Hepatic stellate cell (primary cell): ENCODE measurements at regions not wholly inside any gene's neighbourhood (a gene's known extent, or its start where the extent isn't known, plus 50 kb on each side); places are given as distances from the start of the nearest gene placed in this dataset.

Experiments used
- DNase-seq: peaks from one replicate; pipeline ENCODE4 v3.0.0; 2011; ENCODE audit warnings: low spot score

DNA sequence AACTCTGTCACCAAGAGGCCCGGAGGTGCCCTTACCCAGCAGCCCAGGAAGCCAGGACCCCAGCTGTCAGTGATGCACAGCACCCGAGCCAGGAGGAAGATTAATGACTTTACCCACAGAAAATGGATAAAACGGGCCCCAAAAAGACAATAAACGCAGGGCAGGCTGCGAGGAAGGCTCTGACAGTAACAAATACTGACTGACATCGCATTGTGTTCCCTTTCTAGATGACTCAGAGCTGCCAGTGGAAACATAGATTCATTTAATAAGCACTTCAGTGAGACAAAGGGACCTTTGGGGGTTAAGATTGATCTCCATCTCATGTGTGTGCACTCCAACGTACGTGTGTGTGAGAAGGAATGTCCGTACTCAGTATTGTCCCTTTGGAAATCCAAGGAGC, 225.3 kb upstream of the PPP2R3A start:
- DNase-seq: no peak

DNA sequence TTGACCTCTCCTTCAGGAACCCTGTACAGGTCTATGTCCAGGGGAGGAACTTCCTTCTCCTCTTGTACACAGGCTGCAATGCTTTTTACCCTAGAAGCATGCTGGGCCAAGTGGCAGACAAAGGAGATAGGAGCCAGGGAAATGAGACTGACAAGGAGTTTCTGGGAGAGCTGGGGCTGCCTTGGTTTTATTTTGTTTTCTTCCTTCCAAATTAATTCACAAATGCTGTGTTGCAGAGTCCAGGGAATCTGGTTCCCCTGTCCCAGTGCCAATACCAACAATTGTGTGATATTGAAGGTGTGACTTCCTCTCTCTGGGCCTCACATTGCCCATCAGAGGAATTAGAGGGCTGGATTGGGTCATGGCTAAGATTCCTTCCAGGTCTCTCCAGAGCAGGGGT, 224.8 kb upstream of the PPP2R3A start:
- DNase-seq: no peak

DNA sequence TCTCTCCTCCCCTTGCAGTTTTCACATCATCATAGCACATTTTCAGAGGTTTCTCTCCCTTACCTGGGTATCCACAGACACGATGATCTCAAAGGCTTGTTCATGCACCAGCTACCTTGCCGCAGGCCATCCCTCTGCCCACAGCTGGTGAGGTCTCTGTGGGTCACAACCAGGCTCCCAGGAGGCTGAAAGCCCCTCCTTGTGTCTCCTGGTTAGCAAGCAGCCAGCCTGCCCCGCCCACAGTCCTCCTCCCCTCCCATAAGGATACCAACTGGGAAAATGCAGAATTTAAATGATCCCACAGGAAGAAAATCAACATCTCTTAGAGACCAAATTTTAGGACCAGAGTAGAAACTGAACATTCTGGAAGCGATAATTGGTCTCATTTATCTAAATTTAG, 213.5 kb upstream of the PPP2R3A start:
- DNase-seq: no peak

DNA sequence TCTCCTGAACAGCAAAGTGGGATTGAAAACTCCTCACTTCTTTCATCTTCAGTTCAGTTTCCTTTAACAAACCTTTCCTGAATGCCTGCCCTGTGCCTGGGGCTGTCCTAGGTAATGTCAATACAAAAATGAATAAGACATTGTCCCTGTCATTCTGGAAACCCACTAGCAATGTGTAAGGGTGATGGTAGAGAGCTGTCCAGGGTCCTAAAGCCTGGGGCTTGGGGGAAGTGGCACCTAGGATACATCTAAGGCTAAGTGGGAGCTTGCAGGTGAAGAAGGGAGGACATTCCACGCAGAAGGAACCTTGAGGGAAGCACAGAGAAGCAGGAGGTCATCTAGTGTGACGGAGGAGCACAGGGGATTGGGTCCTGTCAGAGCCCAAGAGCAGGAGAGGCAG, 212.7 kb upstream of the PPP2R3A start:
- DNase-seq: no peak

DNA sequence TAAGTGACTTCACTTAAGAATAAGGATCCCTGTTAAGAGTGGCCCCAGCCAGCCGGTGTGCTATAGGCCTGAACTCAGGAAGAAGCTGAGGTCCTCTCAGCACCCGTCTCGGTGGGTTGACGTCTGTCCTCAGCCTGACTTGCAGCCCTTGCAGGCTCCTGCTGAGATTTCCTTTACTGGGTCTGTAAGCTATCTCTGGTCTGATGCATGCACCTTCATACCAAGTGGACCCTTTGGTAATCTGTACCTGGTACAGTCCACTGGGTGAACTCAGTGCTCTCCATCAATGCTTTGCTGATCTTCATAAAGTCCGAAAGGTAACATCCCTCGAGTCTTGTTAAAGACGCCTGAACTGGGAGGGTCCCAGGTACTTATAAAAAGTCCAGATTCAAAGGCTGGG, 212.0 kb upstream of the PPP2R3A start:
- no peak for DNase-seq

DNA sequence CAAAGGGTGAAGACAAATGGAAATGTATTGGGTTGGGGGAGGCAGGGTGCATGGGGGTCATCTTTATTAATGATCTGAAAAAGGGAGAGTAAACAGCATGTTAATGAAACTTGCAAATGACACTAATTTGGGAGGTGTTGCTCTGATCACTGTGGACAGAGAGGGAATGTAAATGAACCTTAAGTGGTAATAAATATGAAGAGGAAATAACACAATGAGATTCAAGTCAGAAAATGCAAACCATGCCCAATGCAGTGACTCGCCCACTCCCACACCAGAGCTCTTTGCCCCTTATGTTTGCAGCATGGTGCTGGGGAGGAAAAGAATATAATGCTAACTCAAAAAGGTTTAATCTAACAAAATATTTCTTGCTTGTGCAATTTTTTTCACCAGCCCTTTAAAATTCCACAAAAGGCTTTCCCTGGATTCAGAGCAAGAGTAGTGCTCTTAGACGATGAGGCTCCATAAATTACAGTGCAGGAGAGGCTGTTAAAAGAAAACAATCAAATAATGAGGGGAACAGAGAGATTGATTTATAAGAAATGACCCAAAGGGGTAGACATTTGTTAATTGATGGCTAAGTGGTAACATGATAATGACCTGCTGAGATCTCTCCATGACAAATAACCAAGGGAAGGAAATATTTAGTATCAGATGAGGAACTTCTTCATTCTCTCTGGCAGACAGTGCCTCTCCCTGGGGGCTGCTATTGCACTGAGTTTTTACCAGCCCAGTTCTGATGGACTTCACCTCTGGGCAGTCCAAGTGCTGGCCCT, 210.0 kb upstream of the PPP2R3A start:
- no peak for DNase-seq

DNA sequence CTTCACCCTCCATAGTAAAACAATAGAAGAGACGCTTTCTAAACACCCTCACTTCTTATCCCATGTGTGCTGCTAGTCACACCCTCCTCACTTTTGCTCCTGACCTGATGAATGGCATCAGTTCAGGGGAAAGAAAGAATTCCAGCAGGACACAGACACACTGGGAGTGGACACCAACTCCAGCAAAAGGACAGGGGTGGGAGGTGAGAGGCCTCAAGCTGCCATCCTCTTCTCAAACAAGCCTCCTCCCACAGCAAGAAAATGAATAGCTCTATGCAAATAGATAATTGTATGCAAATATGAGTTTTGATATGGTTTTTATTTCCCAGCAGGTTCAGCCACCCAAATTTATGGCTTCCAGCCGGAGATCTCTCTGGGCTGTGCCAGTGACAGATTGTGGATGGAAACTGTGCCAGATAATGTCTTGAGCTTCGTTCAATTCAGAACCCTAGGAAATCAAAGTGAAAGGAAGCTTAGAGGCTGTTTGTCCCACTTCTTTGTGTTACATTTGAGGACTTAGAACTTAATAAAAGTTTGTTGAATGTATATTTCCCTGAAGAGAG, 209.3 kb upstream of the PPP2R3A start:
- no peak for DNase-seq

DNA sequence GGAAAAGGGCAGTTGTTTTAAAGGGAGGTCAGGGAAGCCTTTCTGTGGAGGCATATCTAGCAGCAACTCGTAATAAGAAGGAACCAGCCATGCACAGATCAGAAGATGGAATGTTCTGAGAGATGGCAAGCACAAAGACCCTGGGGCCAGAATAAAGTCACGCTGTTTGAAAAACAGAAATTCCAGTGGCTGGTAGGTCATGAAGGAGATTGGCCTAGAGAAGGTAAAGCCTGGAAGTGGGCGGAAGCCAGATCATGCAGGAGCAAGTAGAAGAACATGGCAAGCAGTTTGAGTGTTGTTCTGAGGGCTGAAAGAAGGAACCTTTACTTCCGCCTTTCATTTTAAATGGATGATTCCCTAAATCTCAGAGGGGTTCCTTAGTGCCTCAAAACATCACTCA, 208.1 kb upstream of the PPP2R3A start:
- DNase-seq: no peak

DNA sequence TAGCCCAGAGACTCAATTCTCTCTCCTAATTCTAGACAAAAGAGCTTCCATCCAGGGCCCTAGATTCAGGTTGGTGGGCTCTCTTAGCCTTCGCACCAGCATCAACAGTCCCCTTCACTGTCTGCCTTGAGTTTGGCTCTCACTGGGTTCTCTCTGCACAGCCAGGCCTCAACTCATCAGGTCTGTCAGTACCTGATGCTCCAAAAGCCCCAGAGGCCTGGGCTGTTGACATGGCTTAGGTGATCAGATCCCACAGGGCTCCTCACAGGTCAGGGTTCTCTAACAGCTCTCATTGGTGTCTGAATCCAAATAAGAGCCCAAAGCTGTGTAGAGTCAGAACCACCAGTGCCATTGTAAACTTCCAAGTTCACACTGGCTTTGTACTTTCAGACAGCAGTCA, 206.6 kb upstream of the PPP2R3A start:
- no peak for DNase-seq

DNA sequence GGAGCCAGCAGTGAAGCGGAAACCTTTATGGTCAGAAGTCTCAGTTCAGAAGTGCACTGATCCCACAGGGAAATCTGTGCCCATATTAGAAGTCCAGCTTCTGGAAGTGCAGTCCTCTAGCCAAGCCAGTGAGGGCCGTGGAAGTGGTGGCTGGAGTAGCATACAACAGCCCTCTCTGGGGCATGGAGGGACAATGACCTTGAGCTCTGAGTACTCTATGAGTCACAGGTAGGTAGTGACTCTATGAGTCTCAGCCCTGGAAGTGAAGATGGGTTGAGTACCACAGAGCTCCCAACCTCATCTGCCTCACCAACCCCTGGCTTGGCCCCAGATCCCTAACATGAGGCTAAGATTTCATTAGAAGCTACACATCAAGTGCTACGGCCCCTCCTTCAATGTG, 205.9 kb upstream of the PPP2R3A start:
- no peak for DNase-seq

DNA sequence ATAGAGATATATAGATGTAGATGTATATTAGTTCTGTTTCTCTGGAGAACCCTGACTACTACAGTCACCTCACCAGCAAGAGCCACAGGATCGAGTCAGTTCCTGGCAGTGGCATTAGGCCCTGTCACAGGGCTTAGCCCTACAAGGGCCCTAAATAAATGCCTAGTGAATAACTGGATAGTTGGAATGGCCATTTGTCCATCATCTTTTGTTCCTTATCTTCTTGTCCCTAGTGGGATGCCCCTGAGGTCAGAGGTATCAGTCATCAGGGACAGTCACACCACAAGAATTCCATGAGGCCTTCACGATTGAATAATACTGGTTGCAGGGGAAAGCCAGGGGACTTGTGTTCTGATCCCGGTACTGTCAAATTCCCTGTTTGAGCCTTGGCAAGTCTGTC, 204.9 kb upstream of the PPP2R3A start:
- no peak for DNase-seq

DNA sequence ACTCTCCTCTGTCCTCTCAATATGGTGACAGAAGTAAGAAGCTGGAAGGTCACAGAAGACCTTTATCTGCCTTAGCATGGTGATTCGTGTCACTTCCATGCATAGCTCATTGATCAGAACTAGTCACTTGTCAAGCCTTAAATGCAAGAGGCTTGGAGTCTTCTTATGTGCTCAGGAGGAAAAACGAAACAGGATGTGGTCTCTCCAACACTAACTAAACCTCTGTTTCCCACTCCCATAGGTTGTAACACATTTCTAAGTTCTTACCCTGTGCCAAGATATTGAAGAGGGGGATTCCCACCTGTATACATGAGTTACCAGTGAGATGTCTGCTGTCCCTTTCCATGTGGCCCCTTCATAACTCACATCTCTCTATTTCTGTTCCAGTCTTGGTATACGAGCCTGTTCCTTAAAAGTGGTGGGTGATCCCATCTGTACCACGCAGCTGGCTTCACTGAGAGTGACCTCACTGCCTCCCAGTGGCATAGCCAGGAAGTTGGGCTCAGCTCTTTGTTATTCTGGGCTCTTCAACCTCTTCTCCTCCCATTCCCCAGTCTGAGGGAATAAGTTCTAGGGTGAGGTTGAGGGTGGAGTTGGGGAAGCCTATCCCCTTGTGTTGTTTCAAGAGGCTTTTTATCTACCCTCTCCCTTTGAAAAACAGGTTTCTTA, 203.2 kb upstream of the PPP2R3A start:
- DNase-seq: no peak

DNA sequence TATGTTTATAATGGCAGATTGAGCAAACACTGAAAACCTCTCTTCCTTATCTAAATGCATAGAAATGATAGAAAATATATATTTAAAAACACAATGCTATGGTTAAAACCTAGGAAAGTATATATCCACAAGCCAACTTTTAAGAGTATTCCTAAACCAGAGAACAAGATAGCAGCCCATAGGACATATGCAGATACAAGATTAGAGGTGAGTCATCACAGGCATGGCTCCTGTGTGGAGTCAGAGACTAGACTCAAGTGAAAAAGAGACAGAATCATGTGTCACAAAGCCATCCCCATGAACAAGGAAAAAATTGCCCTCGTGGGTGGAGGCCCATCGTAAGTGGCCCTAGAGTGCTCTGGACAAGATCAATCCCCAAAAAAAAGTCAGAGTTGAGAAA, 199.4 kb upstream of the PPP2R3A start:
- no peak for DNase-seq

DNA sequence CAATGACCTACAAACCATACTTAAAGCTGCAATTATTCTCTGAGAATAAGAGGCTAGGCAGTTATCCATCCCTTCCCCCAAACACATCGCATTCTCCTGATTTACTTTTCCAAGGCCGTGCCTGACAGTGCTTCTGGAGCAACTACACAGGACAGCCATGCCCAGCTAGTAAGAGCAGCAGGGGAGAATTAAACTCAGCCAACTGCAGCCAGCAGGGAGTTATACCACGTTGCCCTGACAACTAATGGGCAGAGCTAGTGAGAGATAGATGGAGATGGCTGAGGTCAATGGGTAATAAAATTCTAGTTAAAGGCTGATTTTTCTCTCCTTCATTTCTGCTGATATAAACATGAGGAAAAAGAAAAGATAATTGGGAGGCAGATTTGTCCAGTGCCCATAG, 193.8 kb upstream of the PPP2R3A start:
- DNase-seq: no peak

DNA sequence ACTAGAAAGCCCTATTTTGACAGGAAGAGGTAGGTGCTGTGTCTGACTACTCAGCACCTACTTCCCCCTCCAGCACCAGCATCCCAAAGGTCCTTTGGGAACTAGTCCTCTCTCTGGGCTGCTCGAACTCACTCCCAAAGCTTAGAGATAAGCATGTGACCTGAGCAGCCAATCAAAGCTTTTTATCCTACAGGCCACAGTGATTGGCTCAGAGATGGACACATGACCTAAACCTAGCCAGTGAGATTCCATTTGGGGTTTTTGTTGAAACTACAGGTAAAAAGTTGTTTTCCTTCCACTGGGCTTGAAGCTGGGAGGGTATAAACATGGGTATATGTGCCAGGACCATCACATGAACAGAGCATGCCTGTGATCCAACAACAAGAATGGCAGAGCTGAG, 186.5 kb upstream of the PPP2R3A start:
- no peak for DNase-seq

DNA sequence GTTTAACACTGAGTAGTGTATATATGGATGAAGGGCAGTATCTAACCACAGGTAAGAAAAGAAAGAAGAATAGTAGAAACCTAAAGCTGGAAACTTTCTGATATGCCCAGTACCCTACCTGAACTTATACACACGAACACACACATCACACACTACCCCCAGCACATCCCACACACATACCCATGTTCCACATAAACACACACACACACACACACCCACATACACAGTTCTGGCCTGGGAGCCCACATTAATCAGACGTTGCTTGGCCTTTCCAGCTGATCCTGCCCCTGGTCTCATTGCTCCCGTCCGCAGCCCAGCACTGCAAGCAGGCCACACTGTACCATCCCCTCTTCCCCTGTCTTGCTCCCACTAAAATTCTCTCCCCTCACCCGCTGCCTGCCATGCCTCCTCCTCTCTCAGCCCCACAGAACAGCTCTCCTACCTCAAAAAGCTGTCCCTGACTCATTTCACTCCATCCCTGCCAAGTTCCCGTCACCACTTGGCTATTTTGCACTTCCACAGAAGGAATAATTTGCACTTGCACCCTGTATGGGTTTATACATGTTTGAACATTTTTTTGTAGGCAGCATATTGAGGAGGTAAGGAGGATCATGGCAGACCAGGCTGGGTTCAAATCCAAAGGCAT, 185.8 kb upstream of the PPP2R3A start:
- no peak for DNase-seq

DNA sequence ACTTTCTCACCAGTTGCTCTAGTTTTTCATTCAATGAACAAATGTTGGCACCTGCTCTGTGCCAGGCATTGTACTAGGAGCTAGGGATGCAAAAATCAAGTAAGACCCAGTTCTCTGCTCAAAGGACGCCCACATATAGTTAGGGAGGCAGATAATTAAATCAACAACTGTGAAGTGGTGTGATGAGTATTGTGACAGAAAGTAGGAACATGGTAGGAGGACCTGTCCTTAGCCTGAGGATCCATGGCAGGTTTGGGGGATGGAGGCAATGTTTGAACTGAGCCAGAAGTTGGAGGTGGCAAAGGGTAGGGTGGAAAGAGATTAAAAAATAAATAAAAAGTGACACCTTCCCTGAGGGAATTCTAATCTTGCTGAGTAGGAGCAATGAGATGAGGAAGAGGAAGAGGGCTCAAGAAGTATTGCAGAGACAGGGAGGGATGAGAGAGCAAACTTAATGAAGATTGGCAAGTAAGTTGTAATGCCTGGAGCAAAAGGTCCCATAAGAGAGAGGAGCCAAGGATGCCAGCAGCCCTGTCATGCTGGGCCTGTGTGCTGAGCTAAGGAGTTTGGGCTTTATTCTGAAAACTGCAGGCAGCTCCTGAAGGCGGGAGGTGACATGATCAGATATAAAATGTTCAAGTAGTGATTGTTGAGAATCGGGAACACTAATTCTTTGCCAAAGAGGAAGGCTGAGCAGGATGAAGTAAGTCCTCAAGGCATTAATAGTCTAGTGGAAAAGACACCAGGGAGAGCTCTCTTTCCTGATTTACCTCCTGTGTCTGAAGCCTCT, 184.3 kb upstream of the PPP2R3A start:
- DNase-seq: no peak

DNA sequence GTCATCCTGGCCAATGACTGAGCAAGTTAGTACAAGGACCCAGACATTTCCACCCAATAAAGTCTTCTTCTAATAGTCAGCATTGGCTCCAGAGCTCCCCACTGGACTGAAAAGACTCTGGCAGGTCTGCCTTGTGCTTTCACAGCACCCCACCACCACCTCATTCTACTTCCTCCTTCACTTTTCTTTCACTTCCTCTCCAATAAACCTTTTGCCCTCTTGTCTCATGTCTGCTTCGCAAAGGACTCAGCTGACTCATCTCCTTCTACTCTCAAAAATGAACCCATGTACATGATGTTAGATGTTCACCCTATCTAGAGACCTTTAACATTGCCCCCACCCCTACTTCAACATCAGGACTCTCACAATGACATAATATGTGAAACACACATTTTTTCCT, 181.0 kb upstream of the PPP2R3A start:
- DNase-seq: no peak

DNA sequence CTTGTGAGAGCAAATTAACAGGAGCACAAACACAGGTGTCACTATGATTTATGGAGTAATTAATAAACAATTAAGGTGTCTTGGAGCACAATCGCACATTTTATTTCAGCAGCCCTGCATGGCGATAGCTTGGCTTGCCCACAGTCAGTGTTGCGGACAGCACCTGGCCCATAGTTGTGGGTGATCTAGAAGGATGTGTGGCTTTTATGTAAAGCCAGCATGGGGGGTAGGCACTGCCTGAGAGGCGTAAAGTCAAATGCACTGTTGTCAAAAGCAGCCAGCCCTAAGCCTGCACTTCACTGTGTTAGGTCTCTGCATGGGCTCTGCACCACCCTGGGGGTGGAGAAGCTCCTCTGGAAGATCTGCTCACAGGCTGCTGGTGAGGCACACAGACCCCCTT, 177.4 kb upstream of the PPP2R3A start:
- no peak for DNase-seq

DNA sequence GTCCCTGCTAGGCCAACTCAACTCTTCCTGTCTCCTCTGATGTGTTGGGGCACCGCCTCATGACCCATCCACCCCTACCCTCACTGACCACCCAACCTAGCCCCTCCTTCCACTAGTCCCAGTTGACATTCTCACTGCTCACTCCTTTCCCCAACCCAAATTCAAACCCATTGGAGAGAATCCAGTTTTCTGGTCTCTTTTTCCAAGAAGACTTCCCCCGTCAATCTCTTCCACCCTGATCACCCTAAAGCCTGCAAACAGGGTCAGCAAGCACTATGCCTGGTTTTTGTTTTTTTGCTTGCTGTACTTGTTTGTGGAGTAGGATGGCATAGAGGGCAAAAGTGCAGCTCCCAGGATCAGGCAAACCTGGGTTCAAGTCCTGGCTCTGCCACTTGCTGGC, 176.6 kb upstream of the PPP2R3A start:
- DNase-seq: no peak

DNA sequence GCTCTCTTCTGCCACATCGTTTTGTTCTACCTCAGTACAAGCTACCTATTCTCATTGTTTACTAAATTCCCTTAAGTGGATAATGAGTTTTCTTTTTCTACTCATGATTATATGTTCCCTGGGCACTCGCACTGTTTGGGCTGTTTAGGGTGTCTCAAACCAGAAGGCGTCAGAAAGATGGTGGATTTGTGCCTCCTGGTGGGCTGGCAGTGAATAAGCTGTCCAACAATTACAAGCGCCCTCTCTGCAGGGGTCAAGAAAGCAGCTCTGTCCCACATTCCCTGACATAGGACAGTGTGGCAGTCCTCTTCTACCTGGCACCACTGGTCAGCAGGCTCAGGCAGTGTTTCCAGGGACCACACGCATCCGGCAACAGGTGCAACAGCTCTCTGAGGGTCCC, 173.4 kb upstream of the PPP2R3A start:
- no peak for DNase-seq

DNA sequence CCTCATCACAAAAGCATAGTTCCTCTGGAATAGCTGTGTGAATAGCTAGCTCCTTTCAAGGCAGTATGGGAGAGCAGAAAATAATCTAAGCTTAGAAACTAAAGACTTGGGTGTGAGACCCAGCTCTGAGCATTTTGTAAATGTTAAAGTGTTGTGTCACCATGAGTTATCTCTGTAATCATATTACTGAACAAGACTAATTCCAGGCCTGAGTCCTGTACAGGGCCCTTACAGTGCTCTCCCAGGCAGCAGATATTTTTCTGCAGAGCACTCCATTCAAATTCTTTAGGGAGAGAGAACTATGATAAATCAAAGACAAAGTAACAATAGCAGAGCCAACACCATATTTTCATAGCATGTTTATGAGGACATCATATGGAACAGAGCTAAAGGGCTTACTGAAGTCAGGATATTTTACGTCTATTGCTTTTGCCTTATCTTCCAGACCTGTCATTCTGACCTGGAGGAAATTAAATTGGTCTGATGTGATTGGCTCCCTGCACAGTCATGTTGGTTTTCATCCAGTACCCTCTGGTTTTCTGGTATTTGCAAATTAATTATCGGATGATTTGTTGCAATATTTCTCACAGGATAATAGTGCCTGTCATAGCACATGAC, 172.6 kb upstream of the PPP2R3A start:
- DNase-seq: no peak
